ENCODE measurements at regions not wholly inside any gene's neighbourhood (a gene's known extent, or its start where the extent isn't known, plus 50 kb on each side); places are given as distances from the start of the nearest gene placed in this dataset.
A peak's percentile ranks its signal among the peaks of the same experiment; 100 is the strongest.

DNA sequence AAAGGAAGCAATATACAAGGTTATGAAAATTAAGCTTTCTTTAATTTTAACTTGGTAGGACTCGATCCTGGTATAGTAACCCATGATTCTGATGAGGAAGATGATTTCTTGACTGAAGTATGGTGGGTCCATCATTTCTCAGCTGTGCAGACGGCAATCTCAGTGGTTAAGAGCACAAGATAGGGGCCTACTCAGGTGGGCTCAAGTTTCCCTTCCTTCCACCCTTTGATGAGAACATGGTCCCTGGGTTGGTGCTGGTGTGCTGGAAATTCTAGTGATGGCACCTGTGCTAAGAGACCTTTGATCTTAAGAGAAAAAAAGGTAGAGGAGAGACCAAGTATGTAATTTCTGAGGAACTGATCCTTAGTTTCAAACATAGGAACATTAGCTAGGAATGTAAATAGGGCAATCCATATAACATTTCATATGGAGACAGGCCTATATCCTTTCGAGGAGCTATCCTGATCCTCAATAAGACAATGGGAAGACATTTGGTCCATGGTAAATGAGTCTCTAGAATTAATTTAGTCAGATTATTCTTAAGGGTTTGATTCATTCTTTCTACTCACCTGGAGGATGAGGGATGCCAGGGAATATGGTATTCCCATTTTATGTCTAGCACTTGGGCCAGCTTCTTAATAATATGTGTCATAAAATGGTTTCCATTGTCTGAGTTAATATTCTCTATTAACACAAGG lies 104.5 kb upstream of the NECTIN3 start:
- H2BK120ac ChIP-seq (ENCODE audit: low read depth, low read length, poor library complexity, severe bottlenecking), result no peak overlapping the region
- no peak overlapping the region for H3K14ac ChIP-seq (ENCODE audit: insufficient read depth, low read length)
- Mint-ChIP-seq H3K4me1 (no peaks in the 10 kb centered on the region), H3K4me3 (no peak overlapping the region), H3K36me3 (ENCODE audit: insufficient read depth in 1 of 3, low read depth in 3 of 3) (peaks cover 31 to 71% (median 44%) of the 10 kb centered on the region in 3 experiments), H3K27ac (no peak overlapping the region), H3K27me3 (ENCODE audit: low read depth) (no peaks in the 10 kb centered on the region), H3K9me3 (peaks cover 32 to 40% of the 10 kb centered on the region in 2 experiments)
- WGBS (ENCODE audit: extremely low coverage, insufficient read length, low lambda C conversion rate), result no CpG with 5 or more reads among the region's 3 CpGs
- H3K9ac ChIP-seq (ENCODE audit: extremely low read depth, insufficient read length, low read length), result peak overlapping the region; percentile 4
- H3K4me2 ChIP-seq (ENCODE audit: insufficient read depth, insufficient read length, low read length), result peak overlapping the region; percentile 14
- no peak overlapping the region for H3T11ph ChIP-seq (ENCODE audit: low read length)
- H2BK20ac ChIP-seq (ENCODE audit: low read depth, low read length, poor library complexity, severe bottlenecking), result no peak overlapping the region
- peaks cover 20% of the 10 kb centered on the region; the same call in 1 of the 2 replicates for H3K79me2 ChIP-seq (ENCODE audit: insufficient read depth, low read length)
- no peak overlapping the region for H2BK5ac ChIP-seq (ENCODE audit: insufficient read length, low read length)
- H4K8ac ChIP-seq (replicated peaks; ENCODE audit: insufficient read length, low read depth, low read length), result no peak overlapping the region
- H2AK5ac ChIP-seq (ENCODE audit: insufficient read length, low read length), result no peak overlapping the region
- no peak overlapping the region for H3K4ac ChIP-seq (ENCODE audit: low read depth, low read length)
- no peak overlapping the region for H4K5ac ChIP-seq (ENCODE audit: insufficient read length, low read depth, low read length)
- H2AFZ ChIP-seq (ENCODE audit: low read length), result no peak overlapping the region
- no peak overlapping the region for H3K56ac ChIP-seq (ENCODE audit: insufficient read length, low read depth, low read length)
- H3K27me3 ChIP-seq (ENCODE audit: insufficient read depth, low read length), result no peaks in the 10 kb centered on the region
- no peak overlapping the region for H3K18ac ChIP-seq (ENCODE audit: insufficient read length, low read depth, low read length)
- H4K91ac ChIP-seq (ENCODE audit: insufficient read length, low read depth, low read length), result no peak overlapping the region
- H2BK15ac ChIP-seq (ENCODE audit: low read depth, low read length), result no peak overlapping the region
- no peak overlapping the region for H3K23ac ChIP-seq (ENCODE audit: insufficient read length, low read depth, low read length)
- H3K79me1 ChIP-seq (ENCODE audit: insufficient read depth, low read depth, low read length, poor library complexity, severe bottlenecking), result no peaks in the 10 kb centered on the region
- no peak overlapping the region for H3K27ac ChIP-seq (ENCODE audit: insufficient read length, low read depth, low read length)
- H4K20me1 ChIP-seq (ENCODE audit: control insufficient read depth, insufficient read depth, insufficient read length), result no peaks in the 10 kb centered on the region
- TF ChIP-seq, protein P1, sequence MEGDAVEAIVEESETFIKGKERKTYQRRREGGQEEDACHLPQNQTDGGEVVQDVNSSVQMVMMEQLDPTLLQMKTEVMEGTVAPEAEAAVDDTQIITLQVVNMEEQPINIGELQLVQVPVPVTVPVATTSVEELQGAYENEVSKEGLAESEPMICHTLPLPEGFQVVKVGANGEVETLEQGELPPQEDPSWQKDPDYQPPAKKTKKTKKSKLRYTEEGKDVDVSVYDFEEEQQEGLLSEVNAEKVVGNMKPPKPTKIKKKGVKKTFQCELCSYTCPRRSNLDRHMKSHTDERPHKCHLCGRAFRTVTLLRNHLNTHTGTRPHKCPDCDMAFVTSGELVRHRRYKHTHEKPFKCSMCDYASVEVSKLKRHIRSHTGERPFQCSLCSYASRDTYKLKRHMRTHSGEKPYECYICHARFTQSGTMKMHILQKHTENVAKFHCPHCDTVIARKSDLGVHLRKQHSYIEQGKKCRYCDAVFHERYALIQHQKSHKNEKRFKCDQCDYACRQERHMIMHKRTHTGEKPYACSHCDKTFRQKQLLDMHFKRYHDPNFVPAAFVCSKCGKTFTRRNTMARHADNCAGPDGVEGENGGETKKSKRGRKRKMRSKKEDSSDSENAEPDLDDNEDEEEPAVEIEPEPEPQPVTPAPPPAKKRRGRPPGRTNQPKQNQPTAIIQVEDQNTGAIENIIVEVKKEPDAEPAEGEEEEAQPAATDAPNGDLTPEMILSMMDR (conservative IDR thresholded peaks at IDR 0.05), result no peak
- H3K4me1 ChIP-seq (ENCODE audit: insufficient read depth, low read length), result no peaks in the 10 kb centered on the region
- no peak overlapping the region for H2BK12ac ChIP-seq (ENCODE audit: insufficient read length, low read depth, low read length)
- H3K23me2 ChIP-seq (ENCODE audit: insufficient read length, low read depth, low read length, poor library complexity, severe bottlenecking), result no peaks in the 10 kb centered on the region
- H3K9me3 ChIP-seq (ENCODE audit: control insufficient read depth, low read depth, low read length), result peaks cover 11% of the 10 kb centered on the region
- DNase-seq, result no peak

Data from H9 (cell line).